ENCODE measurements at regions not wholly inside any gene's neighbourhood (a gene's known extent, or its start where the extent isn't known, plus 50 kb on each side); places are given as distances from the start of the nearest gene placed in this dataset.

DNA sequence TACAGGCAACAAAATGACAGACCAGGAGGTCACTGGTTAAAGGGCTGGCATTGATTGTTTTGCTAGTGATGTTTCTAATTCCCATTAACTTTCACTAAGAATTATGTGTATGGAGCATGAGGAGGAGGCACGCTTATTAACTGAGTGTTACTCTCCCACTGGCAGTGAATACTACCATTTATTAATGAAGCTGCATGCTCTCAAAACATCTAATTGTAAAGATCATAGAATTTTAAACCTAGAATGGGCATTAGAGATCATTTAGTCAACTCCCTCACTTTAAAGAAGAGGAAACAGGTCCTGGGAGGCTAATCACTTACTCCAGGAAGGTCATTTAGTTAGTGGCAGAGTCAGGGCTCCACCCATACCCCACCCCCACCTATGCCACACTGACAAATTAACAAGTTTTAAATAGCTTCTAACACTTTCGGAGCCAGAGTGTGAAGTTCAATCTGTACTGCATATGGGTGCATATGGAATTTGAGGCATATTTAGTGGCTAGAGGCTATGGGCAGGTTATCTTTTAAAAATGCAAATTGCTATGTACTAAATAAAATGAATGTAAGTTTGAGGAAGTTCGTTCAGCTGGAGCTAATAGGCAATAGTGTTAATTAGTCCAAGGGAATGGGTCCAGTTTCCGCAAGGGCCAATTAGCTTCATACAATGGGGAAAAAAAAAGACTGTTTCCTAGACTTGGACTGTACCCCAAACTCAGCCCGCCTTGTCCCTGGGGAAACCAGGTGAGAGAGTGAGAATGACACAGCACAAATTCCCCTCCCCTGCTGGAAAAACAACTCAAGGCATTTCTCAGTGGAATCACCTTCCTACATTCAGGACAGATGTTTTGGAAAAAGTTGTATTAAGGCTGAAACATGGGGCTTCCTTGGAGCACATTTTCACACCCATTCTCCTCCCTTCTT is 178.8 kb downstream of the ICOS start:
- H3K4me1 Mint-ChIP-seq (ENCODE audit: low read depth, unreplicated experiment), result peaks cover 28% of the 10 kb centered on the region
- H3K36me3 Mint-ChIP-seq (ENCODE audit: insufficient read depth, unreplicated experiment), result peaks cover 4% of the 10 kb centered on the region
- peaks cover 5% of the 10 kb centered on the region for H3K27me3 Mint-ChIP-seq (ENCODE audit: unreplicated experiment)
- no TSS peak for BruUV-seq (replicated peaks)
- no peaks in the 10 kb centered on the region for H3K9me3 Mint-ChIP-seq (ENCODE audit: low read depth, unreplicated experiment)
- H3K27ac Mint-ChIP-seq (ENCODE audit: unreplicated experiment), result no peak overlapping the region
- no peak overlapping the region for H3K4me3 Mint-ChIP-seq (ENCODE audit: low read depth, unreplicated experiment)
- no peak for DNase-seq
- intact Hi-C loops (cut with micrococcal nuclease; ENCODE audit: unreplicated experiment), result no loop called here
- CTCF ChIA-PET, result interaction anchor here (0.6 kb wide), 1 partner anchor 1630 kb away, joined by 4 read pairs; no protein-coding TSS in a partner anchor
- TF ChIP-seq, protein P1, sequence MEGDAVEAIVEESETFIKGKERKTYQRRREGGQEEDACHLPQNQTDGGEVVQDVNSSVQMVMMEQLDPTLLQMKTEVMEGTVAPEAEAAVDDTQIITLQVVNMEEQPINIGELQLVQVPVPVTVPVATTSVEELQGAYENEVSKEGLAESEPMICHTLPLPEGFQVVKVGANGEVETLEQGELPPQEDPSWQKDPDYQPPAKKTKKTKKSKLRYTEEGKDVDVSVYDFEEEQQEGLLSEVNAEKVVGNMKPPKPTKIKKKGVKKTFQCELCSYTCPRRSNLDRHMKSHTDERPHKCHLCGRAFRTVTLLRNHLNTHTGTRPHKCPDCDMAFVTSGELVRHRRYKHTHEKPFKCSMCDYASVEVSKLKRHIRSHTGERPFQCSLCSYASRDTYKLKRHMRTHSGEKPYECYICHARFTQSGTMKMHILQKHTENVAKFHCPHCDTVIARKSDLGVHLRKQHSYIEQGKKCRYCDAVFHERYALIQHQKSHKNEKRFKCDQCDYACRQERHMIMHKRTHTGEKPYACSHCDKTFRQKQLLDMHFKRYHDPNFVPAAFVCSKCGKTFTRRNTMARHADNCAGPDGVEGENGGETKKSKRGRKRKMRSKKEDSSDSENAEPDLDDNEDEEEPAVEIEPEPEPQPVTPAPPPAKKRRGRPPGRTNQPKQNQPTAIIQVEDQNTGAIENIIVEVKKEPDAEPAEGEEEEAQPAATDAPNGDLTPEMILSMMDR (IDR thresholded peaks at IDR 0.05; ENCODE audit: unreplicated experiment), result no peak

- no TSS peak for BruUV-seq (replicated peaks)
- CTCF ChIA-PET, result no interaction called here
- intact Hi-C loops (cut with micrococcal nuclease; ENCODE audit: unreplicated experiment), result no loop called here
- TF ChIP-seq, protein P1 (IDR thresholded peaks at IDR 0.05; ENCODE audit: unreplicated experiment), result no peak
- Mint-ChIP-seq H3K9me3 (ENCODE audit: low read depth, unreplicated experiment) (no peaks in the 10 kb centered on the region), H3K4me1 (ENCODE audit: low read depth, unreplicated experiment) (peaks cover 28% of the 10 kb centered on the region), H3K27me3 (ENCODE audit: unreplicated experiment) (no peaks in the 10 kb centered on the region), H3K27ac (ENCODE audit: unreplicated experiment) (no peak overlapping the region), H3K36me3 (ENCODE audit: insufficient read depth, unreplicated experiment) (peaks cover 4% of the 10 kb centered on the region), H3K4me3 (ENCODE audit: low read depth, unreplicated experiment) (no peak overlapping the region)
- no peak for DNase-seq
Measured at GRCh38 chr2:204116159-204116792, 179.7 kb downstream of the ICOS start.

- TF ChIP-seq, protein P1 (IDR thresholded peaks at IDR 0.05; ENCODE audit: unreplicated experiment), result no peak
- CTCF ChIA-PET, result no interaction called here
Measured at GRCh38 chr2:204122425-204122824, 185.9 kb downstream of the ICOS start.

DNA sequence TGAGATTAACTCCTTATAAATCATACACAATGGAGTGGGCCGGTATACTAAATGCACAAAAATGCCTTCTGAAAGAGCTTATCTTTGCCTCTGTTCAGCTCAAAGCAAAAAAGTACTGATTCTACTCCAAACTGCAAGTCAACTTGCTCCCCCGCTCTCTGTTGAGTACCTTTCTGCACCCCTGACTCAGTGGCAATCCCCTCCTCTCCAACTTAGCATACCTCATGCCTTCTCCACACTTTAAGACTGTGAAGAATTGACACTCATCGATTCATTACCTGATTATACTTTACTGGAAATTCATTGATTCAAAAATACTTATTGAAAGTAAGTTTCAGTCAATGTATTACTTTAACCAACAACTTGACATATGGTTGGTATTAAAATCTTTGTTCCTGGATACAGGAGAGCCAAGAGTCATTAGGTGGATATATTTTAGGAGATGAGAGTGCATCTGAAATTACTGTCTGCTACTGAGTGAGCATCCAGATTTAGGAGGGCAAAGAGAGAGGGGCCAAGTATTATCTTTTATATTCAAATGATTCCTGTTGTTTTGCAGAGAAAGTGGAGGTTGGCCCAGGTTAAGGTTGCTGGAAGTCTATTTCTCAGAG is 187.7 kb downstream of the ICOS start:
- Mint-ChIP-seq H3K36me3 (ENCODE audit: insufficient read depth, unreplicated experiment) (peaks cover 4% of the 10 kb centered on the region), H3K4me3 (ENCODE audit: low read depth, unreplicated experiment) (no peak overlapping the region), H3K27ac (ENCODE audit: unreplicated experiment) (no peak overlapping the region), H3K9me3 (ENCODE audit: low read depth, unreplicated experiment) (no peaks in the 10 kb centered on the region), H3K4me1 (ENCODE audit: low read depth, unreplicated experiment) (no peaks in the 10 kb centered on the region), H3K27me3 (ENCODE audit: unreplicated experiment) (peaks cover 17% of the 10 kb centered on the region)
- no TSS peak for BruUV-seq (replicated peaks)
- TF ChIP-seq, protein P1 (IDR thresholded peaks at IDR 0.05; ENCODE audit: unreplicated experiment), result no peak
- intact Hi-C loops (cut with micrococcal nuclease; ENCODE audit: unreplicated experiment), result no loop called here
- DNase-seq, result no peak
- CTCF ChIA-PET, result no interaction called here

More at GRCh38 chr2:204122425-204122824, 185.9 kb downstream of the ICOS start:
- no peak overlapping the region for H3K4me3 Mint-ChIP-seq (ENCODE audit: low read depth, unreplicated experiment)
- DNase-seq, result no peak
- intact Hi-C loops (cut with micrococcal nuclease; ENCODE audit: unreplicated experiment), result no loop called here
- no peaks in the 10 kb centered on the region for H3K9me3 Mint-ChIP-seq (ENCODE audit: low read depth, unreplicated experiment)
- peaks cover 16% of the 10 kb centered on the region for H3K27me3 Mint-ChIP-seq (ENCODE audit: unreplicated experiment)
- no peaks in the 10 kb centered on the region for H3K4me1 Mint-ChIP-seq (ENCODE audit: low read depth, unreplicated experiment)
- H3K27ac Mint-ChIP-seq (ENCODE audit: unreplicated experiment), result no peak overlapping the region
- H3K36me3 Mint-ChIP-seq (ENCODE audit: insufficient read depth, unreplicated experiment), result peaks cover 4% of the 10 kb centered on the region
- no TSS peak for BruUV-seq (replicated peaks)
